ENCODE measurements at regions not wholly inside any gene's neighbourhood (a gene's known extent, or its start where the extent isn't known, plus 50 kb on each side); places are given as distances from the start of the nearest gene placed in this dataset.
"Not testable (repeated sequence)": the region's sequence is repeated elsewhere in the genome, so short reads cannot be mapped to it uniquely, and the experiment has no call there.

- ATAC-seq, result no peak
Observed at GRCh38 chr18:44258576-44258975, 422.1 kb upstream of the SETBP1 start.

DNA sequence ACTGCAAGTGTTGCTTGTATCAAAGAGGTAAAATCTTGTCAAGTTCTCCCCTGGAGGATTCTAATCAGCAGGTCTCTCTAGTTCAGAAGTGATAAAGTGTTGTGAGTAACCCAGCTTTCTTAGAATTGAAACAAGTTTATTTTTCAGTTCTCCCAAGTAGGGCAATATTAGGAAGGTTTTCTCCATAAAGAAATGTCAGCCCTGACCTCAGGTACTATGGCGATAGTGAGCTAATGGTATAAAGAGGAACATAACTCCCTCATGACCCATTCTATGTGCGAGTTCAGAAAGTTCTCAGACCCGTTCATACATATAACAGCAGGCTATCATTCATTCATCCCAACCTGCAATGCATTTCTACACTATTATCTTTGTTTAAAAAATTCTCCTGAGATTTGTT is 421.1 kb upstream of the SETBP1 start:
- no peak for ATAC-seq

GRCh38 chr18:44265437-44265836 is 415.3 kb upstream of the SETBP1 start:
- ATAC-seq, result no peak

DNA sequence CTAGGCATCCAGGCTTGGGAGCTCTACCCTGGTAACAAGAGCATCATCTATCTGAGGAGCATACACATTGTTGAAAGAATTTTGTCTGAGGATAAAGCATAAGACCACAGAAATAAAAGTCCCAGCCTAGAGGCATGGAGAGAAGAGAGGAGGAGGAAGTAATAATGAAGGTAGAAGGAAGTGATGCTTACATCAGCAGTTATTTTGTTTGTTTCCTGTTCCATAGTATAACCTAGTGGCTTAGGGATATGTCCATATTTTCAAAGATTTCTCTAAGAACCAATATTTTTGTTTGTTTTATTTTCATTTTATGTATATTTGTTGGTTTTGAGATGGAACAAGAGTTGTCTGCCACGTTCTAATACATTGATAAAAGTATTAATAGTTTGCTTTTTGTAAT is 407.4 kb upstream of the SETBP1 start:
- ATAC-seq, result no peak

DNA sequence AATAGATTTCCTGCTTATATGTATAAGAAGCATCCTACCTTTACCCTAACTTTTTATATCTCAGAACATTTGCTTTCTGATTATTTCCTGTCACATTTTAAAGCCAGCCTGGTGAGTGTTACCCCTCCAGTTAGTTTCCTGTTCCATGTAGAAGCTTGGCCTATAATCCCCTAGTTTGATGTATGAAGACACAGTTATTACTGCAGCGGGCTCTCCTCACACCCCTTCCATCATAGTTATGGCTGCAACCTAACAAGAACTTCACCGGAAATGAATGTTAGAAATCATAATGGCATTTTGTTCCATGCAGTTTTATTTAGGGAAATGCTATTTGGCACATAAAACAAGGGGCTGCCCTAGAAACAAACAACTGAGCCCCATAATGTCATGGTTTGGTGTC is 400.2 kb upstream of the SETBP1 start:
- ATAC-seq, result no peak

GRCh38 chr18:44286049-44286448 is 394.6 kb upstream of the SETBP1 start:
- no peak for ATAC-seq

GRCh38 chr18:44290366-44290977 is 390.2 kb upstream of the SETBP1 start:
- ATAC-seq, result no peak

DNA sequence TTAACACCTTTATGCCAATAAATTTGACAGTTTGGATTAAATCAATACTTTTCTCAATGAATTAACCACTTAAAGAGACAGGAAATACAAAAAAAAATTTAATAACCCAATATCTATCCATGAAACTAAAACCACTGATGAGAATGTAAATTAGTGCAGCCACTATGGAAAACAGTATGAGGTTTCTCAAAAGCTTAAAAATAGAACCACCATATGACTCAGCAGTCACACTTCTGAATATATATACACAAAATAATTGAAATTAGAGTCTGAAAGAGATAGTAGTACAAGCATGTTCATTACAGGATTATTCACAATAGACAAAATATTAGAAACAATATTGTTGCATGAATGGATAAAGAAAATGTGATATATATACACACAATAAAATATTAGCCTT is 382.1 kb upstream of the SETBP1 start:
- no peak for ATAC-seq

DNA sequence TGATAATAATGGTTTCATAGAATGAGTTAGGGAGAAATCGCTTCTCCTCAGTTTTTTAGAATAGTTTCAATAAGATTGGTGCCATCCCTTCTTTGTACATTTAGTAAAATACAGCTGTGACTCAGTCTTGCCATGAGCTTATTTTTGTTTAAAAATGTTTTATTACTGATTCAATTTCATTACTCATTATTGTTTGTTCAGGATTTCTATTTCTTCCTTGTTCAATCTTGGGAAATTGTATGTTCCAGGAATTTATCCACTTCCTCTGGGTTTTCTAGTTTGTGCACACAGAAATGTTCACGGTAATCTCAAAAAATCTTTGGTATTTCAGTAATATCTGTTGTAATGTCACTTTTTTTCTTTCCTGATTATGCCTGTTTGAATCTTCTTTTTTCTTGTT is 371.5 kb upstream of the SETBP1 start:
- no peak for ATAC-seq

- no peak for ATAC-seq
Observed at GRCh38 chr18:44320619-44321460, 359.8 kb upstream of the SETBP1 start.

- no peak for ATAC-seq
Observed at GRCh38 chr18:44321868-44322590, 358.7 kb upstream of the SETBP1 start.

DNA sequence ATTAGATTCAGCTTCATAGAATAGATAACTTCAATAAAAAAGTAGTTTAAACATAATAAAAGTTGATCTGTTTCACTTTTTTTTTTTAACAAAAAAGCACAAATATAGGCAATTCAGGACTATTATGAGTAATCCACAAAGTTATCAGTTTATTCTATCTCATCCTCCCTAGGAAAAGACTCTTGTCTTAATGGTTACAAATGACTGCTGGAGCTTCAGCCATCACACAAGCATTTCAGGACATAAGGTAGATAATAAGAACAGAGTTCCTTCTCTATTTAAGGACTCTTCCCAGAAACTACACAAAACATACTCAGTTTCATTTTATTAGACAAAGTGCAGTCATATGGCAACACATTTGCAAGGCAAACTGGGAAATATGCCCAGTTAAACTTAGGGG is 357.6 kb upstream of the SETBP1 start:
- ATAC-seq, result no peak

DNA sequence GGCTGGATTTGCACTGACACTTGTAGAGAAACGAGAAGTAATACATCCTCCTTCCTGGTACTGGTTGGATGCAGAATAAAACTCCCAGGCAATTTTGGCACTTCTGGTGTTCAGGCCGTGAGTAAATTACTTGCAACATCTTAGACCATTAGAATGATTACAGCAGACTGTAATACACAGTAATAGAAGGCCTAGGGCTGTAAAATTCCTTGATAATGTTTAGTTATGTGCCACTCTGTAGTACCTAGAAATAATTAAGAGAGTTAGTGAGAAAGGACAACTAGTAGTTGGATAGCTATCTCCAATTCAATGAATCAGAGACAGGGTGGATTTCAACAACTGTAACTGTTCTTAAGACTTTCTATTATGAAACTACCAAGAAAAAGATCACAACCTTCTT is 356.3 kb upstream of the SETBP1 start:
- ATAC-seq, result no peak

- ATAC-seq, result no peak
Observed at GRCh38 chr18:44325903-44326635, 354.6 kb upstream of the SETBP1 start.

DNA sequence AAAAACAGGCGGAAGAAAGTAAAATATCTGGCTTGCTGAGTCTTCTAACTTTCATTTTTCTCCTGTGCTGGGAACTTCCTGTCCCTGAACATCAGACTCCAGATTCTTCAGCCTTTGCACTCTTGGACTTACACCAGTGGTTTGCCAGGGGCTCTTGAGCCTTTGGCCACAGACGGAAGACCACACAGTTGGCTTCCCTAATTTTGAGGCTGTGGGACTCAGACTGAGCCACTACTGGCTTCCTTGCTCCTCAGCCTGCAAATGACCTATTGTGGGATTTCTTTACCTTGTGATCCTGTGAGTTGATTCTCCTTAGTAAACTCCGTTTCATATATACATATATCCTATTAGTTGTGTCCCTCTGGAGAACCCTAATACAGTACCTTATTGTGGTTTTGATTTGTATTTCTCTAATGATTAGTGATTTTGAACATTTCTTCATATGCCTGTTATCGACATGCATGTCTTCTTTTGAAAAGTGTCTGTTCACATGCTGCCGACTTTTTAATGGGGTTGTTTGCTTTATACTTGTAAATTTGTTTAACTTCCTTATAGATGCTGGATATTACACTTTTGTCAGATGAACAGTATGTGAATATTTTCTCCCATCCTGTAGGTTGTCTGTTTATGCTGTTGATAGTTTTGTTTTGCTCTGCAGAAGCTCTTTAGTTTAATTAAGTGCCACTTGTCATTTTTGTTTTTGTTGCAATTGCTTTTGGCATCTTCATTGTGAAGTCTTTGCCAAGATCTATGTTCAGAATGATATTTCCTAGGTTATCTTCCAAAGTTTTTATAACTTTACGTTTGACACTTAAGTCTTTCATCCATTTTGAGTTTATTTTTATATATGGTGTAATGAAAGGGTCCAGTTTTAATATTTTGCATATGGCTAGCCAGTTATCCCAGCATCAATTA is 348.8 kb upstream of the SETBP1 start:
- no peak for ATAC-seq

GRCh38 chr18:44341759-44342158 is 338.9 kb upstream of the SETBP1 start:
- no peak for ATAC-seq

- ATAC-seq, result no peak
Observed at GRCh38 chr18:44342162-44342561, 338.5 kb upstream of the SETBP1 start.

GRCh38 chr18:44342946-44343345 is 337.7 kb upstream of the SETBP1 start:
- ATAC-seq, result no peak

DNA sequence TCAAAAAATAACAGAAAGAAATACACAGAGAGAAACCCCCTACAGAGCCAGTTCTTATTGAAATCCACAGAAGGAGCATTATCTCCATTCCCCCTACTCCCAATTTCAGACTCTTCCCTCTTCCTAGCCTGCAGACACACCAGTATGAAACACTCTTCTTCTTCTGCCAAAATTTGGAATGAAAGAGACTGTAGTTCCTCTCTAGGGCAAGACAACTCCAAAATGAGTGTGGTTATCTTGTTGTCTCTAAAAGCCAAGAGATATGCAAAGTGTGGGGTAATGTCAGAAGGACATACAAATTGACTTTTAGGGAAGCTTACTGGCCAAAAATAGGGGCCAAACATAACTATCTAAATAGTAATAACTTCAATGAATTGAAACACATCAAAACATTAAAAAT is 337.1 kb upstream of the SETBP1 start:
- ATAC-seq, result no peak

DNA sequence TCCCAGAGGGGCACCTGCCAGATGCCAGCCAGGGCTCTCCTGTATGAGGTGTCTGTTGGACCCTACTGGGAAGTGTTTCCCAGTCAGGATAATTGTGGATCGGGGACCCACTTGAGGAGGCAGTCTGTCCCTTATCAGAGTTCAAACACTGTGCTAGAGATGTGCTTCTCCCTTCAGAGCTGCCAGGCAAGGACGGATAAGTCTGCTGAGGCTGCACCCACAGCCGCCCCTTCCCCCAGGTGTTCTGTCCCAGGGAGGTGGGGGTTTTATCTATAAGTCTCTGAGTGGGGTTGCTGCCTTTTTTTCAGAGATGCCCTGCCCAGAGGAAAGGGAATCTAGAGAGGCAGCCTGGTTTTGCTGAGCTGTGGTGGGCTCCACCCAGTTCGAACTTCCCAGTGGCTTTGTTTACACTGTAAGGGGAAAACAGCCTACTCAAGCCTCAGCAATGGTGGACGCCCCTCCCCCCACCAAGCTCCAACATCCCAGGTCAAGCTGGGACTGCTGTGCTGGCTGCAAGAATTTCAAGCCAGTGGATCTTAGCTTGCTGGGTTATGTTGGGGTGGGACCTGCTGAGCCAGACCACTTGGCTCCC is 324.0 kb upstream of the SETBP1 start:
- no peak for ATAC-seq

- no peak for ATAC-seq
Observed at GRCh38 chr18:44358402-44358801, 322.3 kb upstream of the SETBP1 start.

- ATAC-seq, result not testable (repeated sequence)
Observed at GRCh38 chr18:44359741-44360140, 320.9 kb upstream of the SETBP1 start.
